Umbilical cord (tissue), 1 donor: ENCODE measurements at regions not wholly inside any gene's neighbourhood (a gene's known extent, or its start where the extent isn't known, plus 50 kb on each side); places are given as distances from the start of the nearest gene placed in this dataset.

Experiments used
- DNase-seq: peaks from one replicate; pipeline ENCODE4 v3.0.0-alpha.2; 2015; ENCODE audit warnings: low spot score

- no peak for DNase-seq
Measured at GRCh38 chr9:81741103-81741502, 51.8 kb upstream of the TLE1 start.

- DNase-seq, result no peak
Measured at GRCh38 chr9:81748091-81748490, 58.7 kb upstream of the TLE1 start.

- no peak for DNase-seq
Measured at GRCh38 chr9:81753436-81753835, 64.1 kb upstream of the TLE1 start.

- no peak for DNase-seq
Measured at GRCh38 chr9:81754245-81754644, 64.9 kb upstream of the TLE1 start.

GRCh38 chr9:81755721-81756120 is 66.4 kb upstream of the TLE1 start:
- no peak for DNase-seq

GRCh38 chr9:81756561-81756960 is 67.2 kb upstream of the TLE1 start:
- DNase-seq, result no peak

GRCh38 chr9:81758123-81758797 is 68.9 kb upstream of the TLE1 start:
- no peak for DNase-seq

GRCh38 chr9:81759680-81760215 is 70.4 kb upstream of the TLE1 start:
- DNase-seq, result peak; percentile 66

GRCh38 chr9:81767921-81768320 is 78.6 kb upstream of the TLE1 start:
- DNase-seq, result no peak

- DNase-seq, result no peak
Measured at GRCh38 chr9:81771571-81771970, 82.2 kb upstream of the TLE1 start.

- no peak for DNase-seq
Measured at GRCh38 chr9:81772144-81772543, 82.8 kb upstream of the TLE1 start.

- DNase-seq, result no peak
Measured at GRCh38 chr9:81776390-81776789, 87.0 kb upstream of the TLE1 start.

- no peak for DNase-seq
Measured at GRCh38 chr9:81776834-81777233, 87.5 kb upstream of the TLE1 start.

- no peak for DNase-seq
Measured at GRCh38 chr9:81777482-81777881, 88.1 kb upstream of the TLE1 start.

GRCh38 chr9:81782313-81782995 is 93.1 kb upstream of the TLE1 start:
- no peak for DNase-seq

- DNase-seq, result peak; percentile 91
Measured at GRCh38 chr9:81787747-81788632, 98.6 kb upstream of the TLE1 start.

GRCh38 chr9:81789721-81790120 is 100.4 kb upstream of the TLE1 start:
- no peak for DNase-seq

GRCh38 chr9:81790166-81790565 is 100.8 kb upstream of the TLE1 start:
- no peak for DNase-seq

- DNase-seq, result no peak
Measured at GRCh38 chr9:81791076-81791475, 101.7 kb upstream of the TLE1 start.

- no peak for DNase-seq
Measured at GRCh38 chr9:81798606-81799005, 109.3 kb upstream of the TLE1 start.

- DNase-seq, result no peak
Measured at GRCh38 chr9:81801190-81801589, 111.8 kb upstream of the TLE1 start.

GRCh38 chr9:81804306-81804705 is 115.0 kb upstream of the TLE1 start:
- peak; percentile 39 for DNase-seq
